Endothelial cell of umbilical vein (primary cell): ENCODE measurements at regions not wholly inside any gene's neighbourhood (a gene's known extent, or its start where the extent isn't known, plus 50 kb on each side); places are given as distances from the start of the nearest gene placed in this dataset.

ENCODE experiments used
- BruUV-seq: library from RNA; stranded (reverse); fragments of 400-500 nt; replicated peaks from 2 replicates; lab custom pipeline; 2021; lab: Mats Ljungman, UMichigan
- CTCF ChIA-PET: fragments of 300-600, 350-600 bp; sonication (Branson Sonifier 250); formaldehyde crosslinking; loops from one replicate; lab custom pipeline; 2021; ENCODE audit warnings: antibody characterized with exemption, inconsistent platforms; lab: Charles Lee
- POLR2A ChIA-PET: fragments of 300-600, 350-600 bp; sonication (Branson Sonifier 250); formaldehyde crosslinking; loops from one replicate; lab custom pipeline; 2021; ENCODE audit warnings: antibody characterized with exemption, inconsistent platforms; lab: Charles Lee
- DNase-seq: peaks from one replicate; pipeline ENCODE4 v3.0.0-alpha.2; 2011; ENCODE audit warnings: low read depth, low spot score
- FAIRE-seq: peaks from 2 replicates; lab custom pipeline; 2011; peaks lifted over from hg19 to GRCh38; lab: Jason Lieb, UNC
- H2AFZ ChIP-seq: 2 replicates; pipeline ENCODE4 v1.6.0; 2012; ENCODE audit warnings: low read depth, low read length, control low read depth, inconsistent platforms
- H3K27ac ChIP-seq: 2 replicates; pipeline ENCODE4 v1.5.1; 2011; ENCODE audit warnings: low read depth, mild to moderate bottlenecking, control low read depth, low read length, moderate library complexity; ENCODE audit not compliant: insufficient read depth
- H3K27me3 ChIP-seq, 2 experiments: 2 replicates each; pipeline versions ENCODE4 v1.6.0 to v1.6.1; 2011; ENCODE audit warnings: low read length in 2 of 2, mixed read lengths in 1 of 2; ENCODE audit not compliant: control insufficient read depth in 2 of 2, insufficient read depth in 2 of 2
- H3K36me3 ChIP-seq, 2 experiments: 2 replicates in 1 of 2; 3 replicates in 1 of 2; pipeline ENCODE4 v1.5.1; 2011; ENCODE audit warnings: low read length in 2 of 2, mild to moderate bottlenecking in 1 of 2, moderate library complexity in 1 of 2; ENCODE audit not compliant: control insufficient read depth in 2 of 2, insufficient read depth in 2 of 2; ENCODE audit errors: extremely low read depth in 1 of 2
- H3K4me1 ChIP-seq: 3 replicates; pipeline ENCODE4 v1.5.1; 2011; ENCODE audit warnings: mild to moderate bottlenecking, low read length; ENCODE audit not compliant: control insufficient read depth, insufficient read depth; ENCODE audit errors: extremely low read depth
- H3K4me2 ChIP-seq: 2 replicates; pipeline ENCODE4 v1.6.1; 2011; ENCODE audit warnings: low read length, control low read depth, mixed read lengths; ENCODE audit not compliant: insufficient read depth
- H3K4me3 ChIP-seq, 3 experiments: fragments of 200-600 bp in 1 of 3; sonication (generic), shearing (Covaris generic) in 1 of 3; replicated peaks in 1 of 3; 2 replicates each; pipeline ENCODE4 v1.5.1; 2011 to 2016; ENCODE audit warnings: control low read depth in 3 of 3, low read length in 3 of 3, mild to moderate bottlenecking in 2 of 3, inconsistent platforms in 1 of 3, low read depth in 1 of 3, moderate library complexity in 1 of 3; ENCODE audit not compliant: insufficient read depth in 1 of 3
- H3K79me2 ChIP-seq: 2 replicates; pipeline ENCODE4 v1.6.0; 2012; ENCODE audit warnings: low read length, inconsistent platforms; ENCODE audit not compliant: control insufficient read depth, insufficient read depth
- H3K9ac ChIP-seq: replicated peaks from 2 replicates; pipeline ENCODE3; 2011; ENCODE audit warnings: low read length, control low read depth; ENCODE audit not compliant: insufficient read depth; ENCODE audit errors: extremely low read depth
- H3K9me1 ChIP-seq: replicated peaks from 3 replicates; pipeline ENCODE4 v1.6.0; 2011; ENCODE audit warnings: mild to moderate bottlenecking, low read length; ENCODE audit not compliant: control insufficient read depth, insufficient read depth; ENCODE audit errors: extremely low read depth
- H3K9me3 ChIP-seq: replicated peaks from 2 replicates; pipeline ENCODE4 v1.5.1; 2012; ENCODE audit warnings: low read length, inconsistent platforms; ENCODE audit not compliant: control insufficient read depth, insufficient read depth
- H4K20me1 ChIP-seq: replicated peaks from 2 replicates; pipeline ENCODE3; 2011; ENCODE audit warnings: mild to moderate bottlenecking, low read length; ENCODE audit not compliant: control insufficient read depth, insufficient read depth; ENCODE audit errors: extremely low read depth
- CTCF ChIP-seq, 2 donors: IDR thresholded peaks; 1 replicate in 1 of 2; 2 replicates in 1 of 2; pipeline ENCODE4 v1.5.1; 2011; ENCODE audit warnings: low read length in 2 of 2, mild to moderate bottlenecking in 2 of 2, moderate library complexity in 2 of 2, control low read depth in 1 of 2, inconsistent platforms in 1 of 2, low read depth in 1 of 2; ENCODE audit not compliant: insufficient read depth in 1 of 2; ENCODE audit errors: extremely low read depth in 1 of 2
- EZH2 ChIP-seq: IDR thresholded peaks from 2 replicates; pipeline ENCODE4 v1.6.1; 2012; ENCODE audit warnings: borderline replicate concordance, low read depth, mild to moderate bottlenecking, moderate library complexity, low read length, inconsistent platforms; ENCODE audit not compliant: severe bottlenecking
- FOS ChIP-seq: IDR thresholded peaks from 2 replicates; pipeline ENCODE4 v1.6.1; 2011; ENCODE audit warnings: mild to moderate bottlenecking, low read length, moderate library complexity, borderline replicate concordance; ENCODE audit not compliant: insufficient read depth
- GATA2 ChIP-seq: IDR thresholded peaks from 2 replicates; pipeline ENCODE4 v1.7.0; 2011; ENCODE audit warnings: low read depth, mild to moderate bottlenecking, moderate library complexity, mixed read lengths, low read length; ENCODE audit not compliant: insufficient read length, insufficient read depth
- JUN ChIP-seq: IDR thresholded peaks from 2 replicates; pipeline ENCODE4 v1.6.1; 2011; ENCODE audit warnings: borderline replicate concordance, low read depth; ENCODE audit not compliant: insufficient read length, insufficient read depth
- MAX ChIP-seq: IDR thresholded peaks from 2 replicates; pipeline ENCODE4 v1.6.1; 2011; ENCODE audit not compliant: insufficient read depth, insufficient read length
- MYC ChIP-seq: IDR thresholded peaks from one replicate; pipeline ENCODE4 v1.6.1; 2011; ENCODE audit warnings: mild to moderate bottlenecking, low read depth, low read length
- POLR2A ChIP-seq: IDR thresholded peaks from 2 replicates; pipeline ENCODE4 v1.6.1; 2012; ENCODE audit warnings: low read depth, mild to moderate bottlenecking, control low read depth, low read length
- POLR2AphosphoS5 ChIP-seq: IDR thresholded peaks from 2 replicates; pipeline ENCODE4 v1.6.1; 2012; ENCODE audit warnings: low read depth, mild to moderate bottlenecking, control low read depth, low read length, moderate library complexity; ENCODE audit not compliant: insufficient read depth
- dilution Hi-C: fragments of 300-500 bp; cut with MboI; formaldehyde crosslinking; loops from one replicate; pipeline ENCODE4 v1.15.0; 2019; ENCODE audit warnings: low sequenced_read_pairs; ENCODE audit not compliant: extremely low pct_ligation_motif_present
- intact Hi-C: fragments of 100-400 bp; cut with micrococcal nuclease; formaldehyde crosslinking; loops from one replicate; pipeline ENCODE4 v1.10.0; 2022

- Histone ChIP-seq H3K27me3 (no peaks in the 10 kb centered on the region), H3K79me2 (no peaks in the 10 kb centered on the region), H3K9ac (no peak overlapping the region), H3K9me3 (peaks cover 2% of the 10 kb centered on the region), H3K36me3 (no peaks in the 10 kb centered on the region), H3K27ac (no peak overlapping the region), H3K4me2 (no peak overlapping the region), H3K4me1 (no peaks in the 10 kb centered on the region), H4K20me1 (no peaks in the 10 kb centered on the region), H3K4me3 (no peak overlapping the region), H3K9me1 (no peaks in the 10 kb centered on the region), H2AFZ (no peak overlapping the region)
- BruUV-seq: no TSS peak
- dilution Hi-C loops (no loop called here), intact Hi-C loops (no loop called here)
- FAIRE-seq (no peak), DNase-seq (no peak)
- ChIA-PET POLR2A (no interaction called here), CTCF (no interaction called here)
- no peak for TF ChIP-seq EZH2
Measured at GRCh38 chr13:84744203-84744602, 861.9 kb upstream of the SLITRK1 start.

GRCh38 chr13:84741253-84741652 is 859.0 kb upstream of the SLITRK1 start:
- no peak overlapping the region for H3K27ac ChIP-seq
- FAIRE-seq (no peak), DNase-seq (no peak)
- H3K36me3 ChIP-seq: no peaks in the 10 kb centered on the region
- no peak overlapping the region for H3K4me2 ChIP-seq
- no peak overlapping the region for H3K9ac ChIP-seq
- no peaks in the 10 kb centered on the region for H3K27me3 ChIP-seq
- intact Hi-C loops (no loop called here), dilution Hi-C loops (no loop called here)
- CTCF ChIA-PET: no interaction called here
- POLR2A ChIA-PET: no interaction called here
- H3K79me2 ChIP-seq: no peaks in the 10 kb centered on the region
- no peak overlapping the region for H3K4me3 ChIP-seq
- BruUV-seq: no TSS peak
- no peak overlapping the region for H2AFZ ChIP-seq
- no peaks in the 10 kb centered on the region for H3K4me1 ChIP-seq
- no peaks in the 10 kb centered on the region for H3K9me1 ChIP-seq
- peaks cover 2% of the 10 kb centered on the region for H3K9me3 ChIP-seq
- TF ChIP-seq GATA2 (no peak), JUN (no peak), FOS (no peak), POLR2A (no peak), MYC (no peak), MAX (no peak), POLR2AphosphoS5 (no peak), CTCF (IDR thresholded peaks at IDR 0.05; ENCODE audit: extremely low read depth in 1 of 2, insufficient read depth in 1 of 2, low read depth in 1 of 2, low read length in 2 of 2) (no peak), EZH2 (no peak)
- H4K20me1 ChIP-seq: no peaks in the 10 kb centered on the region
